CD4-positive, alpha-beta T cell treated with Interleukin-4 for 4 hours (primary cell): ENCODE measurements at regions not wholly inside any gene's neighbourhood (a gene's known extent, or its start where the extent isn't known, plus 50 kb on each side); places are given as distances from the start of the nearest gene placed in this dataset.
"Not testable (repeated sequence)": the region's sequence is repeated elsewhere in the genome, so short reads cannot be mapped to it uniquely, and the experiment has no call there.

Experiments
- DNase-seq: peaks from one replicate; pipeline ENCODE4 v3.0.0-alpha.2; 2020

GRCh38 chr12:28776913-28777422 is 372.1 kb upstream of the FAR2 start:
- DNase-seq: no peak

GRCh38 chr12:28777603-28778365 is 371.3 kb upstream of the FAR2 start:
- no peak for DNase-seq

- DNase-seq: no peak
These were observed 369.0 kb upstream of the FAR2 start for GRCh38 chr12:28780096-28780495.

- DNase-seq: no peak
These were observed 368.1 kb upstream of the FAR2 start for GRCh38 chr12:28780960-28781359.

- no peak for DNase-seq
These were observed 367.1 kb upstream of the FAR2 start for GRCh38 chr12:28781671-28782652.

- no peak for DNase-seq
These were observed 366.3 kb upstream of the FAR2 start for GRCh38 chr12:28782812-28783211.

GRCh38 chr12:28787151-28787550 is 361.9 kb upstream of the FAR2 start:
- DNase-seq: no peak

- not testable (repeated sequence) for DNase-seq
These were observed 360.8 kb upstream of the FAR2 start for GRCh38 chr12:28788256-28788655.

GRCh38 chr12:28793581-28794151 is 355.4 kb upstream of the FAR2 start:
- no peak for DNase-seq

GRCh38 chr12:28794211-28794610 is 354.9 kb upstream of the FAR2 start:
- no peak for DNase-seq

GRCh38 chr12:28794786-28795185 is 354.3 kb upstream of the FAR2 start:
- no peak for DNase-seq

- DNase-seq: no peak
These were observed 353.8 kb upstream of the FAR2 start for GRCh38 chr12:28795311-28795710.

GRCh38 chr12:28799348-28799747 is 349.7 kb upstream of the FAR2 start:
- no peak for DNase-seq

GRCh38 chr12:28800129-28800528 is 348.9 kb upstream of the FAR2 start:
- no peak for DNase-seq

- DNase-seq: no peak
These were observed 346.2 kb upstream of the FAR2 start for GRCh38 chr12:28802706-28803438.

- DNase-seq: no peak
These were observed 341.5 kb upstream of the FAR2 start for GRCh38 chr12:28807535-28807934.

GRCh38 chr12:28811457-28811856 is 337.6 kb upstream of the FAR2 start:
- DNase-seq: no peak

GRCh38 chr12:28814246-28814645 is 334.8 kb upstream of the FAR2 start:
- DNase-seq: no peak

- DNase-seq: no peak
These were observed 331.6 kb upstream of the FAR2 start for GRCh38 chr12:28817524-28817923.

- no peak for DNase-seq
These were observed 324.8 kb upstream of the FAR2 start for GRCh38 chr12:28824193-28824846.

GRCh38 chr12:28824849-28825248 is 324.2 kb upstream of the FAR2 start:
- DNase-seq: no peak

GRCh38 chr12:28826766-28827165 is 322.3 kb upstream of the FAR2 start:
- DNase-seq: no peak
